ENCODE measurements at regions not wholly inside any gene's neighbourhood (a gene's known extent, or its start where the extent isn't known, plus 50 kb on each side); places are given as distances from the start of the nearest gene placed in this dataset.

GRCh38 chr20:12022126-12022525 lies 104.4 kb downstream of the BTBD3 start:
- H3K27me3 Mint-ChIP-seq (ENCODE audit: unreplicated experiment) = no peaks in the 10 kb centered on the region
- H3K36me3 Mint-ChIP-seq (ENCODE audit: unreplicated experiment) = no peaks in the 10 kb centered on the region
- no peak for DNase-seq
- no peaks in the 10 kb centered on the region for H3K4me1 Mint-ChIP-seq (ENCODE audit: low read depth, unreplicated experiment)
- no peak overlapping the region for H3K27ac Mint-ChIP-seq (ENCODE audit: unreplicated experiment)
- no peak for TF ChIP-seq CTCF (IDR thresholded peaks at IDR 0.05; ENCODE audit: partially characterized antibody, unreplicated experiment)
- H3K9me3 Mint-ChIP-seq (ENCODE audit: unreplicated experiment) = peaks cover 2% of the 10 kb centered on the region
- H3K4me3 Mint-ChIP-seq (ENCODE audit: unreplicated experiment) = no peak overlapping the region

GRCh38 chr20:12023194-12023795 lies 105.6 kb downstream of the BTBD3 start:
- H3K9me3 Mint-ChIP-seq (ENCODE audit: unreplicated experiment) = peaks cover 2% of the 10 kb centered on the region

GRCh38 chr20:12028771-12029170 lies 111.1 kb downstream of the BTBD3 start:
- H3K36me3 Mint-ChIP-seq (ENCODE audit: unreplicated experiment) = no peaks in the 10 kb centered on the region
- no peak overlapping the region for H3K4me3 Mint-ChIP-seq (ENCODE audit: unreplicated experiment)
- no peaks in the 10 kb centered on the region for H3K4me1 Mint-ChIP-seq (ENCODE audit: low read depth, unreplicated experiment)
- H3K27ac Mint-ChIP-seq (ENCODE audit: unreplicated experiment) = no peak overlapping the region
- no peak for TF ChIP-seq CTCF (IDR thresholded peaks at IDR 0.05; ENCODE audit: partially characterized antibody, unreplicated experiment)
- peaks cover 2% of the 10 kb centered on the region for H3K9me3 Mint-ChIP-seq (ENCODE audit: unreplicated experiment)
- no peak for DNase-seq
- H3K27me3 Mint-ChIP-seq (ENCODE audit: unreplicated experiment) = no peaks in the 10 kb centered on the region

More at GRCh38 chr20:12023194-12023795, 105.6 kb downstream of the BTBD3 start:
- Mint-ChIP-seq H3K4me1 (ENCODE audit: low read depth, unreplicated experiment) (no peaks in the 10 kb centered on the region), H3K27me3 (ENCODE audit: unreplicated experiment) (no peaks in the 10 kb centered on the region), H3K27ac (ENCODE audit: unreplicated experiment) (no peak overlapping the region), H3K4me3 (ENCODE audit: unreplicated experiment) (no peak overlapping the region), H3K36me3 (ENCODE audit: unreplicated experiment) (no peaks in the 10 kb centered on the region)
- no peak for TF ChIP-seq CTCF (IDR thresholded peaks at IDR 0.05; ENCODE audit: partially characterized antibody, unreplicated experiment)
- no peak for DNase-seq

GRCh38 chr20:12030470-12030869 lies 112.8 kb downstream of the BTBD3 start:
- Mint-ChIP-seq H3K4me3 (ENCODE audit: unreplicated experiment) (no peak overlapping the region), H3K27me3 (ENCODE audit: unreplicated experiment) (no peaks in the 10 kb centered on the region), H3K9me3 (ENCODE audit: unreplicated experiment) (no peaks in the 10 kb centered on the region), H3K27ac (ENCODE audit: unreplicated experiment) (no peak overlapping the region), H3K36me3 (ENCODE audit: unreplicated experiment) (no peaks in the 10 kb centered on the region), H3K4me1 (ENCODE audit: low read depth, unreplicated experiment) (no peaks in the 10 kb centered on the region)
- no peak for TF ChIP-seq CTCF (IDR thresholded peaks at IDR 0.05; ENCODE audit: partially characterized antibody, unreplicated experiment)
- no peak for DNase-seq

GRCh38 chr20:12036142-12036541 lies 118.4 kb downstream of the BTBD3 start:
- H3K9me3 Mint-ChIP-seq (ENCODE audit: unreplicated experiment) = no peaks in the 10 kb centered on the region
- no peak for DNase-seq
- no peaks in the 10 kb centered on the region for H3K27me3 Mint-ChIP-seq (ENCODE audit: unreplicated experiment)
- no peaks in the 10 kb centered on the region for H3K36me3 Mint-ChIP-seq (ENCODE audit: unreplicated experiment)
- no peak for TF ChIP-seq CTCF (IDR thresholded peaks at IDR 0.05; ENCODE audit: partially characterized antibody, unreplicated experiment)
- no peak overlapping the region for H3K27ac Mint-ChIP-seq (ENCODE audit: unreplicated experiment)
- no peak overlapping the region for H3K4me3 Mint-ChIP-seq (ENCODE audit: unreplicated experiment)
- no peaks in the 10 kb centered on the region for H3K4me1 Mint-ChIP-seq (ENCODE audit: low read depth, unreplicated experiment)
